ENCODE measurements at regions not wholly inside any gene's neighbourhood (a gene's known extent, or its start where the extent isn't known, plus 50 kb on each side); places are given as distances from the start of the nearest gene placed in this dataset.

GRCh38 chr20:41981746-41982145 lies 363.6 kb upstream of the CHD6 start:
- TF ChIP-seq CTCF (conservative IDR thresholded peaks at IDR 0.05; ENCODE audit: low read depth in 2 of 2) (no peak), EZH2phosphoT487 (IDR thresholded peaks at IDR 0.05; ENCODE audit: unreplicated experiment) (no peak), JUNB (IDR thresholded peaks at IDR 0.05; ENCODE audit: unreplicated experiment) (no peak), CREB1 (CRISPR knock-in tag; IDR thresholded peaks at IDR 0.05; ENCODE audit: low read depth) (no peak)
- TF ChIP-seq, protein P1, sequence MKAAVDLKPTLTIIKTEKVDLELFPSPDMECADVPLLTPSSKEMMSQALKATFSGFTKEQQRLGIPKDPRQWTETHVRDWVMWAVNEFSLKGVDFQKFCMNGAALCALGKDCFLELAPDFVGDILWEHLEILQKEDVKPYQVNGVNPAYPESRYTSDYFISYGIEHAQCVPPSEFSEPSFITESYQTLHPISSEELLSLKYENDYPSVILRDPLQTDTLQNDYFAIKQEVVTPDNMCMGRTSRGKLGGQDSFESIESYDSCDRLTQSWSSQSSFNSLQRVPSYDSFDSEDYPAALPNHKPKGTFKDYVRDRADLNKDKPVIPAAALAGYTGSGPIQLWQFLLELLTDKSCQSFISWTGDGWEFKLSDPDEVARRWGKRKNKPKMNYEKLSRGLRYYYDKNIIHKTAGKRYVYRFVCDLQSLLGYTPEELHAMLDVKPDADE (IDR thresholded peaks at IDR 0.05), result no peak
